ENCODE measurements at regions not wholly inside any gene's neighbourhood (a gene's known extent, or its start where the extent isn't known, plus 50 kb on each side); places are given as distances from the start of the nearest gene placed in this dataset.

DNA sequence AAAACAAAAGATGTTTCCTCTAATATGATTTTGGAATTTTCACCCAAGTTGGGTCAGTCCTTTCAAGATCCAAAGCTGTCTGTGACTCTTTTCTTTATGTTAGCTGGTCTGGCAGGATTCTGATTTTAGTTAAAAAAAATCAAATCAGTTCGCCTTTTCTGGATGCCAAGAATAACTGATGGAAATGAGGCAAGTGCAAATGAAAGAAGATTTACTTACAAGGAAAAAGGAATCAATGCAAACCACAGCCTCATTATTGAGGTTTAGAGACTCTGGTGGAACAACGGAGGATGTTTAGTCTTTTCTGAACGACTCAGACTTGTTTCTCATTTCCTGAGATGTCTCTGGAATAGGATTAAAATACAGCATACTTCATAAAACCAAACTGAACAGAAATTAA, 117.0 kb upstream of the DYRK2 start:
- TF ChIP-seq, protein P1, sequence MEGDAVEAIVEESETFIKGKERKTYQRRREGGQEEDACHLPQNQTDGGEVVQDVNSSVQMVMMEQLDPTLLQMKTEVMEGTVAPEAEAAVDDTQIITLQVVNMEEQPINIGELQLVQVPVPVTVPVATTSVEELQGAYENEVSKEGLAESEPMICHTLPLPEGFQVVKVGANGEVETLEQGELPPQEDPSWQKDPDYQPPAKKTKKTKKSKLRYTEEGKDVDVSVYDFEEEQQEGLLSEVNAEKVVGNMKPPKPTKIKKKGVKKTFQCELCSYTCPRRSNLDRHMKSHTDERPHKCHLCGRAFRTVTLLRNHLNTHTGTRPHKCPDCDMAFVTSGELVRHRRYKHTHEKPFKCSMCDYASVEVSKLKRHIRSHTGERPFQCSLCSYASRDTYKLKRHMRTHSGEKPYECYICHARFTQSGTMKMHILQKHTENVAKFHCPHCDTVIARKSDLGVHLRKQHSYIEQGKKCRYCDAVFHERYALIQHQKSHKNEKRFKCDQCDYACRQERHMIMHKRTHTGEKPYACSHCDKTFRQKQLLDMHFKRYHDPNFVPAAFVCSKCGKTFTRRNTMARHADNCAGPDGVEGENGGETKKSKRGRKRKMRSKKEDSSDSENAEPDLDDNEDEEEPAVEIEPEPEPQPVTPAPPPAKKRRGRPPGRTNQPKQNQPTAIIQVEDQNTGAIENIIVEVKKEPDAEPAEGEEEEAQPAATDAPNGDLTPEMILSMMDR (IDR thresholded peaks at IDR 0.05; ENCODE audit: borderline replicate concordance, extremely low read depth, low read length, poor library complexity, severe bottlenecking), result no peak
- TF ChIP-seq EZH2 (IDR thresholded peaks at IDR 0.05; ENCODE audit: borderline replicate concordance, low read depth, low read length, severe bottlenecking), result no peak
